Hippocampal formation (tissue), 2 donors: ENCODE measurements at regions not wholly inside any gene's neighbourhood (a gene's known extent, or its start where the extent isn't known, plus 50 kb on each side); places are given as distances from the start of the nearest gene placed in this dataset.

Experiments used
- DNase-seq, 2 donors: peaks; one replicate each; lab custom pipeline; 2025; lab: John Stamatoyannopoulos, UW

GRCh38 chr1:4523551-4523950 is 130.9 kb upstream of the AJAP1 start:
- no peak for DNase-seq

- no peak for DNase-seq
These were observed 127.7 kb upstream of the AJAP1 start for GRCh38 chr1:4526747-4527146.

GRCh38 chr1:4527819-4528218 is 126.6 kb upstream of the AJAP1 start:
- no peak for DNase-seq

- DNase-seq = no peak
These were observed 125.8 kb upstream of the AJAP1 start for GRCh38 chr1:4528590-4528989.

- no peak for DNase-seq
These were observed 124.8 kb upstream of the AJAP1 start for GRCh38 chr1:4529446-4530165.

- DNase-seq = no peak
These were observed 124.1 kb upstream of the AJAP1 start for GRCh38 chr1:4530166-4530785.

GRCh38 chr1:4531842-4532241 is 122.6 kb upstream of the AJAP1 start:
- no peak for DNase-seq

- DNase-seq = no peak
These were observed 121.8 kb upstream of the AJAP1 start for GRCh38 chr1:4532656-4533055.

- no peak for DNase-seq
These were observed 107.5 kb upstream of the AJAP1 start for GRCh38 chr1:4546911-4547310.

GRCh38 chr1:4549930-4550329 is 104.5 kb upstream of the AJAP1 start:
- DNase-seq = no peak

GRCh38 chr1:4550941-4551340 is 103.5 kb upstream of the AJAP1 start:
- DNase-seq = no peak

- no peak for DNase-seq
These were observed 102.7 kb upstream of the AJAP1 start for GRCh38 chr1:4551706-4552105.

GRCh38 chr1:4553761-4554160 is 100.6 kb upstream of the AJAP1 start:
- no peak for DNase-seq

- DNase-seq = no peak
These were observed 100.0 kb upstream of the AJAP1 start for GRCh38 chr1:4554271-4554865.

GRCh38 chr1:4557949-4558348 is 96.5 kb upstream of the AJAP1 start:
- no peak for DNase-seq

- no peak for DNase-seq
These were observed 93.2 kb upstream of the AJAP1 start for GRCh38 chr1:4561205-4561604.

GRCh38 chr1:4562321-4562720 is 92.1 kb upstream of the AJAP1 start:
- no peak for DNase-seq

- DNase-seq = no peak
These were observed 90.8 kb upstream of the AJAP1 start for GRCh38 chr1:4563586-4563985.

- DNase-seq = no peak
These were observed 90.4 kb upstream of the AJAP1 start for GRCh38 chr1:4564051-4564450.

GRCh38 chr1:4565166-4565565 is 89.2 kb upstream of the AJAP1 start:
- DNase-seq = no peak

GRCh38 chr1:4565801-4566449 is 88.5 kb upstream of the AJAP1 start:
- no peak for DNase-seq

GRCh38 chr1:4571263-4571662 is 83.1 kb upstream of the AJAP1 start:
- no peak for DNase-seq

GRCh38 chr1:4573526-4573925 is 80.9 kb upstream of the AJAP1 start:
- DNase-seq = no peak
